SU-DHL-6 (cell line): ENCODE measurements at regions not wholly inside any gene's neighbourhood (a gene's known extent, or its start where the extent isn't known, plus 50 kb on each side); places are given as distances from the start of the nearest gene placed in this dataset.

ENCODE experiments used
- CTCF ChIP-seq: fragments of 200-600 bp; sonication (generic); IDR thresholded peaks from one replicate; pipeline ENCODE4 v1.5.1; 2017; ENCODE audit warnings: antibody characterized with exemption, mild to moderate bottlenecking, low read length, moderate library complexity; ENCODE audit not compliant: insufficient read depth, poor library complexity, severe bottlenecking
- EZH2phosphoT487 ChIP-seq: fragments of 200-600 bp; sonication (generic), shearing (Covaris generic); conservative IDR thresholded peaks from 2 replicates; pipeline ENCODE4 v1.6.1; 2018; ENCODE audit warnings: mild to moderate bottlenecking, antibody characterized with exemption, low read length, moderate library complexity, mixed read lengths

GRCh38 chr11:13076961-13077360 lies 67.8 kb downstream of the RASSF10 start:
- TF ChIP-seq CTCF (no peak), EZH2phosphoT487 (no peak)
